ENCODE measurements at regions not wholly inside any gene's neighbourhood (a gene's known extent, or its start where the extent isn't known, plus 50 kb on each side); places are given as distances from the start of the nearest gene placed in this dataset.
"Not testable (repeated sequence)": the region's sequence is repeated elsewhere in the genome, so short reads cannot be mapped to it uniquely, and the experiment has no call there.

GRCh38 chr10:46749470-46749869 is 161.8 kb upstream of the PTPN20 start:
- not testable (repeated sequence) for DNase-seq

- not testable (repeated sequence) for DNase-seq
These were observed 157.5 kb upstream of the PTPN20 start for GRCh38 chr10:46753763-46754162.

GRCh38 chr10:46761471-46761870 is 149.8 kb upstream of the PTPN20 start:
- DNase-seq = not testable (repeated sequence)

GRCh38 chr10:46768515-46769291 is 142.5 kb upstream of the PTPN20 start:
- DNase-seq = not testable (repeated sequence)

- DNase-seq = not testable (repeated sequence)
These were observed 137.9 kb upstream of the PTPN20 start for GRCh38 chr10:46773178-46773896.

GRCh38 chr10:46773897-46774236 is 137.4 kb upstream of the PTPN20 start:
- DNase-seq = not testable (repeated sequence)

GRCh38 chr10:46774366-46774765 is 136.9 kb upstream of the PTPN20 start:
- not testable (repeated sequence) for DNase-seq

GRCh38 chr10:46774945-46775667 is 136.1 kb upstream of the PTPN20 start:
- DNase-seq = not testable (repeated sequence)

GRCh38 chr10:46775668-46776059 is 135.6 kb upstream of the PTPN20 start:
- not testable (repeated sequence) for DNase-seq

GRCh38 chr10:46779571-46779970 is 131.7 kb upstream of the PTPN20 start:
- peak; percentile 57 for DNase-seq

GRCh38 chr10:46780164-46780563 is 131.1 kb upstream of the PTPN20 start:
- not testable (repeated sequence) for DNase-seq

- DNase-seq = not testable (repeated sequence)
These were observed 130.2 kb upstream of the PTPN20 start for GRCh38 chr10:46781001-46781400.

- DNase-seq = peak; percentile 6
These were observed 129.0 kb upstream of the PTPN20 start for GRCh38 chr10:46782001-46782874.

- DNase-seq = not testable (repeated sequence)
These were observed 126.6 kb upstream of the PTPN20 start for GRCh38 chr10:46784665-46785064.

GRCh38 chr10:46786125-46786517 is 125.1 kb upstream of the PTPN20 start:
- DNase-seq = peak; percentile 24

GRCh38 chr10:46786518-46787320 is 124.5 kb upstream of the PTPN20 start:
- peak; percentile 87 for DNase-seq

GRCh38 chr10:46787321-46787615 is 124.0 kb upstream of the PTPN20 start:
- DNase-seq = peak; percentile 67

GRCh38 chr10:46792657-46793357 is 118.4 kb upstream of the PTPN20 start:
- DNase-seq = not testable (repeated sequence)

GRCh38 chr10:46796351-46796750 is 114.9 kb upstream of the PTPN20 start:
- DNase-seq = not testable (repeated sequence)

GRCh38 chr10:46802010-46802409 is 109.2 kb upstream of the PTPN20 start:
- not testable (repeated sequence) for DNase-seq

- not testable (repeated sequence) for DNase-seq
These were observed 108.1 kb upstream of the PTPN20 start for GRCh38 chr10:46803082-46803481.
